ENCODE measurements at regions not wholly inside any gene's neighbourhood (a gene's known extent, or its start where the extent isn't known, plus 50 kb on each side); places are given as distances from the start of the nearest gene placed in this dataset.

GRCh38 chr2:15863089-15863488 is 77.3 kb upstream of the MYCN start:
- Mint-ChIP-seq H3K27me3 (peaks cover 1% of the 10 kb centered on the region), H3K9me3 (peaks cover 4% of the 10 kb centered on the region), H3K4me3 (no peak overlapping the region), H3K36me3 (ENCODE audit: low read depth) (no peaks in the 10 kb centered on the region), H3K27ac (no peak overlapping the region), H3K4me1 (no peaks in the 10 kb centered on the region)
- ATAC-seq (ENCODE audit: low read depth) (no peak), DNase-seq (no peak)
- intact Hi-C loops (cut with micrococcal nuclease): no loop called here
- POLR2A ChIA-PET: no interaction called here
- no peak for TF ChIP-seq CTCF (IDR thresholded peaks at IDR 0.05)
- CTCF ChIA-PET: no interaction called here

GRCh38 chr2:15863494-15864175 is 76.7 kb upstream of the MYCN start:
- Mint-ChIP-seq H3K4me3 (no peak overlapping the region), H3K27me3 (peaks cover 1% of the 10 kb centered on the region), H3K27ac (no peak overlapping the region), H3K4me1 (no peaks in the 10 kb centered on the region), H3K36me3 (ENCODE audit: low read depth) (no peaks in the 10 kb centered on the region), H3K9me3 (peaks cover 4% of the 10 kb centered on the region)
- CTCF ChIA-PET: no interaction called here
- intact Hi-C loops (cut with micrococcal nuclease): no loop called here
- ATAC-seq (ENCODE audit: low read depth) (no peak), DNase-seq (no peak)
- TF ChIP-seq CTCF (IDR thresholded peaks at IDR 0.05): no peak
- POLR2A ChIA-PET: no interaction called here

GRCh38 chr2:15864176-15864769 is 76.1 kb upstream of the MYCN start:
- ATAC-seq (ENCODE audit: low read depth) (no peak), DNase-seq (no peak)
- intact Hi-C loops (cut with micrococcal nuclease): no loop called here
- Mint-ChIP-seq H3K27ac (no peak overlapping the region), H3K27me3 (peaks cover 1% of the 10 kb centered on the region), H3K4me1 (no peaks in the 10 kb centered on the region), H3K4me3 (no peak overlapping the region), H3K9me3 (peaks cover 4% of the 10 kb centered on the region), H3K36me3 (ENCODE audit: low read depth) (no peaks in the 10 kb centered on the region)
- ChIA-PET CTCF (no interaction called here), POLR2A (no interaction called here)
- TF ChIP-seq CTCF (IDR thresholded peaks at IDR 0.05): no peak

- Mint-ChIP-seq H3K27me3 (peaks cover 1% of the 10 kb centered on the region), H3K27ac (no peak overlapping the region), H3K4me1 (no peaks in the 10 kb centered on the region), H3K9me3 (peaks cover 4% of the 10 kb centered on the region), H3K36me3 (ENCODE audit: low read depth) (no peaks in the 10 kb centered on the region), H3K4me3 (no peak overlapping the region)
- intact Hi-C loops (cut with micrococcal nuclease): no loop called here
- POLR2A ChIA-PET: no interaction called here
- no peak for DNase-seq
- CTCF ChIA-PET: no interaction called here
- ATAC-seq (ENCODE audit: low read depth): no peak
- no peak for TF ChIP-seq CTCF (IDR thresholded peaks at IDR 0.05)
These were observed 74.4 kb upstream of the MYCN start for GRCh38 chr2:15865923-15866322.

GRCh38 chr2:15866563-15867193 is 73.7 kb upstream of the MYCN start:
- no peak overlapping the region for H3K4me3 Mint-ChIP-seq
- intact Hi-C loops (cut with micrococcal nuclease): no loop called here
- ATAC-seq (ENCODE audit: low read depth) (no peak), DNase-seq (no peak)
- no peak for TF ChIP-seq CTCF (IDR thresholded peaks at IDR 0.05)
- CTCF ChIA-PET: no interaction called here
- H3K36me3 Mint-ChIP-seq (ENCODE audit: low read depth): no peaks in the 10 kb centered on the region
- H3K9me3 Mint-ChIP-seq: peaks cover 4% of the 10 kb centered on the region
- no peak overlapping the region for H3K27ac Mint-ChIP-seq
- peaks cover 1% of the 10 kb centered on the region for H3K27me3 Mint-ChIP-seq
- H3K4me1 Mint-ChIP-seq: no peaks in the 10 kb centered on the region
- POLR2A ChIA-PET: no interaction called here

Data from activated B cell treated with CpG ODN at 0.5 μM for 24 hours (primary cell).